ENCODE measurements at regions not wholly inside any gene's neighbourhood (a gene's known extent, or its start where the extent isn't known, plus 50 kb on each side); places are given as distances from the start of the nearest gene placed in this dataset.

DNA sequence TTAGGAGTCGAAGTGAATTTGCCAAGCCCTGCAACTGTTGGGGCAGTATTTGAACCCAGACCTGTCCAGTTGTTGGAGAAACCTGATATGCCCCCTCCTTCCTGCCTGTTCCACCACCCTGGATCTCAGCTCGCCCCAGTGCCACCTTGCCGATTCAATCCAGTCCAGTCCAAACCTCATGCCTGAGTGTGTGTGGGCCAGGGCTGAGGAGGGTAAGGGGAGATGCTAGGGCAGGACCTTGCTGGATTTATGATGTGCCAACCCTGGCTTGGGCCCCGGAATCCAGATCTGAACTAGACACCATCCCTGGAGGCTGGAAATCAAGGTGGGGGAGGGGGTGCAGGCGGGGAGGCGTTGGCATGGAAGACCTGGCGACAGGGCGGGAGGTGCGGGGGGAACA is 98.9 kb upstream of the WNT4 start:
- intact Hi-C loops (cut with DNase I; ENCODE audit: low total_unique reads): no loop called here
- H3K4me1 ChIP-seq: no peaks in the 10 kb centered on the region
- no peak overlapping the region for H3K27ac ChIP-seq
- no peaks in the 10 kb centered on the region for H3K27me3 ChIP-seq
- no peaks in the 10 kb centered on the region for H3K9me3 ChIP-seq
- TF ChIP-seq, protein P1, sequence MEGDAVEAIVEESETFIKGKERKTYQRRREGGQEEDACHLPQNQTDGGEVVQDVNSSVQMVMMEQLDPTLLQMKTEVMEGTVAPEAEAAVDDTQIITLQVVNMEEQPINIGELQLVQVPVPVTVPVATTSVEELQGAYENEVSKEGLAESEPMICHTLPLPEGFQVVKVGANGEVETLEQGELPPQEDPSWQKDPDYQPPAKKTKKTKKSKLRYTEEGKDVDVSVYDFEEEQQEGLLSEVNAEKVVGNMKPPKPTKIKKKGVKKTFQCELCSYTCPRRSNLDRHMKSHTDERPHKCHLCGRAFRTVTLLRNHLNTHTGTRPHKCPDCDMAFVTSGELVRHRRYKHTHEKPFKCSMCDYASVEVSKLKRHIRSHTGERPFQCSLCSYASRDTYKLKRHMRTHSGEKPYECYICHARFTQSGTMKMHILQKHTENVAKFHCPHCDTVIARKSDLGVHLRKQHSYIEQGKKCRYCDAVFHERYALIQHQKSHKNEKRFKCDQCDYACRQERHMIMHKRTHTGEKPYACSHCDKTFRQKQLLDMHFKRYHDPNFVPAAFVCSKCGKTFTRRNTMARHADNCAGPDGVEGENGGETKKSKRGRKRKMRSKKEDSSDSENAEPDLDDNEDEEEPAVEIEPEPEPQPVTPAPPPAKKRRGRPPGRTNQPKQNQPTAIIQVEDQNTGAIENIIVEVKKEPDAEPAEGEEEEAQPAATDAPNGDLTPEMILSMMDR (IDR thresholded peaks at IDR 0.05): no peak
- TF ChIP-seq POLR2AphosphoS5 (IDR thresholded peaks at IDR 0.05) (no peak), POLR2A (IDR thresholded peaks at IDR 0.05) (no peak)
- DNase-seq (ENCODE audit: low spot score in 2 of 2): no peak
- H3K36me3 ChIP-seq: no peaks in the 10 kb centered on the region
- H3K4me3 ChIP-seq: no peak overlapping the region

DNA sequence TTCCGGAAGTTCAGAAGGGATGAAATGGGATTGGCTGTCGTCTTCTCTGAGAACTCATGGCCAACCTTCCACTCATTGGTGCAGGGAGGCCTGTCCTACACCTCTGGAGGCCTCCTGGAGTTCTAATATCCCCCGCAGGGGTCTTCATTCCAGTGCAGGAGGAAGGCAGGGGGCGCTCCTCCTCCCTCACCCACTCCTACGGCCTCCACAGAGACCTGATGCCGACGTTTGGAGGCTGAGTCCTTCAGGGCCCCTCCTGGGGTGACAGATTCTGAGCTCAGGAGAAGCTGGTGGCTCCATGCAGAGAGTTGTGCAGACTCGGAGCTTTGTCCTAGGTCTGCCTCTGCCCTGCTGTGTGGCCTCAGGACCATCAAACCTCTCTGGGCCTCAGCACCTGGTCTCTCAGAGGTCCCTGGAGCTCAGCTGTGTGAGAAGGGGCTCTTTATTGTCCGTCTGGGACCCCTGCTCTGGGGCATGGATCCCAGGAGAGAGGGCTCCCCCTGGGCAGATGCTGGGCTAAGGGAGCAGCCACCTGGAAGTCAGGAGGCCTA is 102.3 kb upstream of the WNT4 start:
- no peaks in the 10 kb centered on the region for H3K36me3 ChIP-seq
- no peak overlapping the region for H3K27ac ChIP-seq
- H3K4me3 ChIP-seq: no peak overlapping the region
- TF ChIP-seq, protein P1 (IDR thresholded peaks at IDR 0.05): no peak
- TF ChIP-seq POLR2AphosphoS5 (IDR thresholded peaks at IDR 0.05): no peak
- TF ChIP-seq POLR2A (IDR thresholded peaks at IDR 0.05): no peak
- H3K27me3 ChIP-seq: no peaks in the 10 kb centered on the region
- DNase-seq (ENCODE audit: low spot score in 2 of 2): no peak
- no peaks in the 10 kb centered on the region for H3K9me3 ChIP-seq
- H3K4me1 ChIP-seq: no peaks in the 10 kb centered on the region
- intact Hi-C loops (cut with DNase I; ENCODE audit: low total_unique reads): no loop called here

DNA sequence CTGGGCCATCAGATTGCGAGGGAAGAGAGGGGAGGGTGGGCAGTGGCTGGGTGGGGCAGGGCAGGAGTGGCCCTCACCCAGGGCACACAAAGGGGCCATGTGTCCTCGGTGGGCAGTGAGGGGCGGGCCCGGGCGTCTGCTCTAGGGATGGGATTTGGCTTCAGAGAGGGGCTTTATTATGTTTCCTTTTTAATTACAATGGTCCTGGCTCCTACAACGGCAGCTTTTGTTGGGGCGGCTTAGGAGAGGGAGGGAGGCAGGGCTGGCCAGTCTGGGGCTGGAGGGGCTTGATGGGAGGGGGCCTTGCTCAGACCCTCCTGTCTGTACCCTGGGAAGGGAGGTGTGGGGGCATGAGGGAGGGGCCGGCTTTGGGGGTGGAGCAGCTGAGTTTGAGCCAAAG is 102.8 kb upstream of the WNT4 start:
- Histone ChIP-seq H3K27ac (no peak overlapping the region), H3K36me3 (no peaks in the 10 kb centered on the region), H3K9me3 (no peaks in the 10 kb centered on the region), H3K4me3 (no peak overlapping the region), H3K4me1 (no peaks in the 10 kb centered on the region), H3K27me3 (no peaks in the 10 kb centered on the region)
- intact Hi-C loops (cut with DNase I; ENCODE audit: low total_unique reads): no loop called here
- no peak for DNase-seq (ENCODE audit: low spot score in 2 of 2)
- TF ChIP-seq POLR2AphosphoS5 (IDR thresholded peaks at IDR 0.05): no peak
- TF ChIP-seq, protein P1 (IDR thresholded peaks at IDR 0.05): no peak
- no peak for TF ChIP-seq POLR2A (IDR thresholded peaks at IDR 0.05)

GRCh38 chr1:22246755-22247480 is 104.0 kb upstream of the WNT4 start:
- TF ChIP-seq POLR2AphosphoS5 (IDR thresholded peaks at IDR 0.05) (no peak), POLR2A (IDR thresholded peaks at IDR 0.05) (no peak)
- TF ChIP-seq, protein P1 (IDR thresholded peaks at IDR 0.05): no peak
- no peaks in the 10 kb centered on the region for H3K9me3 ChIP-seq
- no peaks in the 10 kb centered on the region for H3K4me1 ChIP-seq
- no peak overlapping the region for H3K4me3 ChIP-seq
- H3K27me3 ChIP-seq: no peaks in the 10 kb centered on the region
- peak overlapping the region in 1 of 2 donors; percentile 38 for H3K27ac ChIP-seq
- intact Hi-C loops (cut with DNase I; ENCODE audit: low total_unique reads): no loop called here
- H3K36me3 ChIP-seq: no peaks in the 10 kb centered on the region
- no peak for DNase-seq (ENCODE audit: low spot score in 2 of 2)

GRCh38 chr1:22247527-22248245 is 104.8 kb upstream of the WNT4 start:
- Histone ChIP-seq H3K4me3 (no peak overlapping the region), H3K36me3 (no peaks in the 10 kb centered on the region), H3K4me1 (no peaks in the 10 kb centered on the region), H3K27ac (no peak overlapping the region), H3K27me3 (no peaks in the 10 kb centered on the region), H3K9me3 (no peaks in the 10 kb centered on the region)
- TF ChIP-seq POLR2AphosphoS5 (IDR thresholded peaks at IDR 0.05) (no peak), POLR2A (IDR thresholded peaks at IDR 0.05) (no peak)
- TF ChIP-seq, protein P1 (IDR thresholded peaks at IDR 0.05): no peak
- DNase-seq (ENCODE audit: low spot score in 2 of 2): no peak
- intact Hi-C loops (cut with DNase I; ENCODE audit: low total_unique reads): no loop called here
